Subcutaneous abdominal adipose tissue (tissue), 5 donors: ENCODE measurements at regions not wholly inside any gene's neighbourhood (a gene's known extent, or its start where the extent isn't known, plus 50 kb on each side); places are given as distances from the start of the nearest gene placed in this dataset.

Experiments used
- H3K27ac ChIP-seq: one replicate; pipeline ENCODE4 v1.7.0; 2013; ENCODE audit warnings: low read depth, mild to moderate bottlenecking, inconsistent platforms, low read length, moderate library complexity
- H3K27me3 ChIP-seq, 5 donors: one replicate each; pipeline ENCODE4 v1.7.0; 2013; ENCODE audit warnings: low read length in 5 of 5, inconsistent platforms in 1 of 5; ENCODE audit not compliant: control insufficient read depth in 5 of 5, insufficient read depth in 4 of 5
- H3K36me3 ChIP-seq, 5 donors: one replicate each; pipeline ENCODE4 v1.7.0; 2013; ENCODE audit warnings: low read length in 5 of 5; ENCODE audit not compliant: control insufficient read depth in 5 of 5, insufficient read depth in 5 of 5
- H3K4me1 ChIP-seq, 5 donors: one replicate each; pipeline ENCODE4 v1.7.0; 2013; ENCODE audit warnings: low read length in 5 of 5, mild to moderate bottlenecking in 3 of 5, moderate library complexity in 1 of 5; ENCODE audit not compliant: control insufficient read depth in 5 of 5, insufficient read depth in 5 of 5
- H3K4me3 ChIP-seq, 5 donors: one replicate each; pipeline ENCODE4 v1.7.0; 2013; ENCODE audit warnings: low read length in 5 of 5, low read depth in 1 of 5
- H3K9ac ChIP-seq, 5 donors: one replicate each; pipeline ENCODE4 v1.7.0; 2013; ENCODE audit warnings: low read length in 5 of 5, mild to moderate bottlenecking in 4 of 5, moderate library complexity in 3 of 5
- H3K9me3 ChIP-seq, 5 donors: one replicate each; pipeline ENCODE4 v1.7.0; 2013; ENCODE audit warnings: low read length in 5 of 5; ENCODE audit not compliant: control insufficient read depth in 5 of 5
- donor health status: healthy.
- donor health status: healthy.
- donor health status: healthy.
- donor health status: healthy.
- donor health status: healthy.

DNA sequence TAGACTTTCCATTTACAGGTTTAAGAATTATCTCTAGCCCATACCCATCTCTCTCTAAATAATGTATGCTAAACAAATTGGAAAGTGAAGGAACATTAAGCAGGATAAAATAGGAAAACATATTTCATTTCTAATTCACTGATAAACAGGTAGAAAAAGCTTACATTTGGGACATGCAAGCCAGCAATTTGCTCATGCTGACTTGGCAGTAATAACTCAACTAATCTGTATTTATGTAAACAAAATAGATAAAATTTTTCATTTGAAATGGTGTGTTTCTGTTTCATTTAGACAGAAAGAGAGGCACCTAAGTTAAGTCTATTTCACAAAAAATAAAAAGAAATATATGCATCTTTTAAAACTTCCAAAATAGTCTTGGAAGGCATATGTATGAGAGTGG, 877.3 kb upstream of the LRRTM1 start:
- H3K27me3 ChIP-seq, result no peaks in the 10 kb centered on the region
- no peaks in the 10 kb centered on the region for H3K4me1 ChIP-seq
- H3K9ac ChIP-seq, result no peak overlapping the region
- H3K36me3 ChIP-seq, result no peaks in the 10 kb centered on the region
- H3K4me3 ChIP-seq, result no peak overlapping the region
- H3K27ac ChIP-seq, result no peak overlapping the region
- H3K9me3 ChIP-seq, result peaks cover 0 to 2% (median 0%) of the 10 kb centered on the region in 5 donors

DNA sequence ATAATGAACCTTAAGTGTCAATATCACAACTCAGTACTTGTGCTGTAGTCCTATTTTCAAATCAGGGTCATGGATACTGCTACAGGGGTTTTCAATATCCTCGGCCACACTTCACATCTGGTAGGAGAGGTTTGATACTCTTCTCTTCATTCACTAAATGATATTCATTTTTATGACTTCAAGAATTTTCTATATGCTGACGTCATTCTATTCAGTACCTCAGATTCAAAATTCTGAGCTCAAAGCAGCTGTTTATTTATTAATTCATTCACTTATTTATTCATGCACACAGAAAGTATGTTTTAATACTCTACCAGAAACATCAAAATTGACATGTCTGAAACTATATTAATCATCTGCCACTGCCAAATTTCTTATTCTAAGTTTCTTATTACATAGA, 866.9 kb upstream of the LRRTM1 start:
- H3K9ac ChIP-seq, result no peak overlapping the region
- no peaks in the 10 kb centered on the region for H3K36me3 ChIP-seq
- H3K4me1 ChIP-seq, result no peaks in the 10 kb centered on the region
- H3K27ac ChIP-seq, result no peak overlapping the region
- H3K4me3 ChIP-seq, result no peak overlapping the region
- no peaks in the 10 kb centered on the region for H3K27me3 ChIP-seq
- peaks cover 0 to 2% (median 0%) of the 10 kb centered on the region in 5 donors for H3K9me3 ChIP-seq

DNA sequence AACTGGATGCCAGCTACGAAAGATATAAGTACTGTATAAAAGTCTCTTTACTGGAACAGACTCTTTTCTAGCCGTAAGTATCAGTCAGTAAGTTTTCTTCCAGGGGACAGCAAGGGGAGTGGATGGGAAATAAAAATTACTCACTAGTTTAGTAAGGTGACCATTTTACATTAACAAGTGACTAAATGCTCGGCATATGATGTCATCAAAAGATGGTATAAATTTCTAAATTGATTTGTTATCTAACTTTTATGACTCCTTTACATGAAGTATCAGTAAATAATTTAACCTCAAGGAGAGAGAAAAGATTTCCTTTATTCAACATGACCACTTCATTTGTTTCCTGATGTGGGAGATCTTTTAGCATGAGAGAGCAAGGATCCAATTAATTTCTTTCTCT, 859.0 kb upstream of the LRRTM1 start:
- Histone ChIP-seq H3K4me3 (no peak overlapping the region), H3K27me3 (no peaks in the 10 kb centered on the region), H3K9me3 (peaks cover 0 to 2% (median 0%) of the 10 kb centered on the region in 5 donors), H3K9ac (no peak overlapping the region), H3K4me1 (no peaks in the 10 kb centered on the region), H3K36me3 (no peaks in the 10 kb centered on the region), H3K27ac (no peak overlapping the region)

DNA sequence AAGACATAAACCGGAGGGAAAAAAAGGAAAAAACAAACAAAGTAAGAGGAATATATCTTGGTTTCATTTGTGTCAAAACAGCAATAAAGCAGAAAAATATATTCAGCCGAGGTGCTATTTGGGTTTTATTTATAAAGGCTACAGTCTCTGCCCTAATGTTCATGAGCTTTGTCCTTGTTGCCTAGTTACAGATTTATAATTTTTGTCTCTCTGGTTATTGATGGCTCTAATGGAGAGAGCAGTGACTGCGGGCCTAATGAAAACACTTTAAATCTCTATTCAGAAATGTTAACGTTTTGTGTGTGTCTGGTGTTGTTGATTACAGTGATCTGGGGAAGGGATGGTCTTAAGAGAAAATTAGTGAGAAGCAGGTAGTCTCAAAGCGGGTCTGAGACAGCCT, 854.0 kb upstream of the LRRTM1 start:
- H3K9ac ChIP-seq, result no peak overlapping the region
- no peak overlapping the region for H3K4me3 ChIP-seq
- H3K4me1 ChIP-seq, result no peaks in the 10 kb centered on the region
- no peaks in the 10 kb centered on the region for H3K27me3 ChIP-seq
- H3K27ac ChIP-seq, result no peak overlapping the region
- H3K9me3 ChIP-seq, result peaks cover 0 to 2% (median 0%) of the 10 kb centered on the region in 5 donors
- no peaks in the 10 kb centered on the region for H3K36me3 ChIP-seq

DNA sequence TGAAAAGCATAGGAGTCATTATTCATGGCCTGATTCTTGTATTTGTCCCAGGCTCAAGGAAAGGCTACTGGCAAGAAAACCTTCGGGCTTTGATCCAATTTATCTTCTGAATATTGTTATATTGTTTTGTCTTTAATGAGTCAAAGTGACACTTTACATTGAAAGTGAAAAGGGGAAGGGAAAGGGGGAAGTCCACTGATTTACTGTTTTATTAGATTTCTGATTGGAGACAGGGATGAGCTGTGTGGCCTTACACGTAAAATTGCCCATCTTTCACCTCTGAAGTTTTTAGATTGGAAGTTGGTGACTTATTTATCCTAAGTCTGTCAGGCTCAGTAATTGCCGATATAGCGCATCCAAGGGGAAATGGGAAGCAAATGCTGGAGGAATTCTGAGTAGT, 843.8 kb upstream of the LRRTM1 start:
- H3K4me1 ChIP-seq, result no peaks in the 10 kb centered on the region
- H3K27ac ChIP-seq, result no peak overlapping the region
- H3K4me3 ChIP-seq, result no peak overlapping the region
- peaks cover 0 to 4% (median 0%) of the 10 kb centered on the region in 5 donors for H3K9me3 ChIP-seq
- no peaks in the 10 kb centered on the region for H3K36me3 ChIP-seq
- no peaks in the 10 kb centered on the region for H3K27me3 ChIP-seq
- H3K9ac ChIP-seq, result no peak overlapping the region

DNA sequence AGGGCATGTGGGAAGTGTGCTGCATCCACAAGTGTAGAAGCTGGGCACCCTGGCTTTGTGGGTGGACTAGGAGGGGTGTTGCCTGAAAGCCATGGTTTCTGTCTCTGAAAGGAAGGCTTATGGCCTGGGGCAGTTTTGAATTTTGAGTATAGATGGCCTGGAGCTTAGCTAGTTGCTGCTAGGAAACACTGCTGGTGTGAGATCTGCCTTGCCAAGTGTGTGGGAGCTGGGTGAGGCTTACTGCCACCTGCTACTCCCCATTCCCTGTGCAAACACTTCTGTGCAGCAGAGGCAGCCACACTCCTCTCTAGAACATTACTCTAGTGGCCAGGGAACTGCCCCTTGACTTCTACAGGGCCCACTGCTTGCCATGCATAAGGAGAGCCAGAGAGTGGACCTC, 831.7 kb upstream of the LRRTM1 start:
- Histone ChIP-seq H3K27me3 (no peaks in the 10 kb centered on the region), H3K36me3 (no peaks in the 10 kb centered on the region), H3K4me1 (no peaks in the 10 kb centered on the region), H3K27ac (no peak overlapping the region), H3K9me3 (peaks cover 0 to 19% (median 6%) of the 10 kb centered on the region in 5 donors), H3K4me3 (no peak overlapping the region), H3K9ac (no peak overlapping the region)

DNA sequence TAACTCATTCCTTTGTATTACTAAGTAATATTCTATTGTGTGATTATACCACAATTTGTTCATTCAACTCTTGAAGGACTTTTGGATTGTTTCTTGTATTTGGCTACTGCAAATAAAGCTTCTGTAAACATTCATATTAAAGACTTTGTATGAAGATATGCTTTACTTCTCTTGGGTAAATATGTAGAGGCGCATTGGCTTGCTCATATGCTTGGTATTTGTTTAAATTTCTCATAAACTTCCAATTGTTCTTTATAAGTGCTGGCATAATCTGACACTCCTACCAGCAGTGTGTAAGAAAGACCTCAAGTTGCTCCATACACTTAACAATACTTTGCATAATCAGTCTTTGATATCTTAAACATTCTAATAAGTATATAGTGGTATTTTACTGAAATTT, 792.8 kb upstream of the LRRTM1 start:
- Histone ChIP-seq H3K27ac (no peak overlapping the region), H3K9me3 (no peaks in the 10 kb centered on the region), H3K27me3 (no peaks in the 10 kb centered on the region), H3K36me3 (no peaks in the 10 kb centered on the region), H3K9ac (no peak overlapping the region), H3K4me1 (no peaks in the 10 kb centered on the region), H3K4me3 (no peak overlapping the region)

DNA sequence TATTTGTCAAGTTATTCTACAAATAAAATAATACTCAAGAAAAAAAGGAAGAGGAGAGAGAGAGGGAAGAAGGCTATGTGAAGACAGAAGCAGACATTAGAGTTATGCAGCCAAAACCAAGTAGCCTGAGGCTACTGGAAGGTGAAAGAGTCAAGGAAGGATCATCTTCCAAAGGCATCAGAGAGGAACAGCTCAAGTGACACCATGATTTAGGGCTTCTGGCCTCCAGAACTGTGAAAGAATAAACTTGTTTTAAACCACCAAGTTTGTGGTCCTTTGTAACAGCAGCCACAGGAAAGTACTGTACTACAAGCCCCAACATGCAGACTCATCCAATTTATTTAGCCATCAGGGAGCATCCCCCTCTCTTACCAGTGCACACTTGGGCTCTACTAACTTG, 788.5 kb upstream of the LRRTM1 start:
- Histone ChIP-seq H3K4me3 (no peak overlapping the region), H3K36me3 (no peaks in the 10 kb centered on the region), H3K4me1 (no peaks in the 10 kb centered on the region), H3K27ac (no peak overlapping the region), H3K9me3 (no peaks in the 10 kb centered on the region), H3K9ac (no peak overlapping the region), H3K27me3 (no peaks in the 10 kb centered on the region)

DNA sequence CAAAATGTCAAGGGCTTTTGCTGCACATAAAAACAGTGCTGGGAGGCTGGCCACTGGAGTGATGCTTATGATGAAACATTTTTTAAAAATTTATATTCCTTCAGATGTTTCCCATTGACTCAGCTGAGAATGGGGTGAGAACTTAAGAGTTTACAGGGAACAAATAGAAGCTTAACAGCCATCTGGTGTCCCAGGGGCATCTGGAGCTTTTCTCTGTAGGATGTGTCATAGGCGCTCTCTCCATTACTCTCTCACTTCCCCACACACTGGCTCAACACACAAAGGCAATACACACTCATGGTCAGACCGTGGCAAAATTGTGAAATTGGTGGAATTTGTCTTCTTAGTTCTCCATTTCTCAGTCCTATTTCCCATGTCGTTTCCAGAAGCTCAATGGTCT, 783.1 kb upstream of the LRRTM1 start:
- H3K27ac ChIP-seq, result no peak overlapping the region
- H3K9me3 ChIP-seq, result no peaks in the 10 kb centered on the region
- H3K36me3 ChIP-seq, result no peaks in the 10 kb centered on the region
- no peaks in the 10 kb centered on the region for H3K27me3 ChIP-seq
- no peaks in the 10 kb centered on the region for H3K4me1 ChIP-seq
- no peak overlapping the region for H3K9ac ChIP-seq
- no peak overlapping the region for H3K4me3 ChIP-seq

DNA sequence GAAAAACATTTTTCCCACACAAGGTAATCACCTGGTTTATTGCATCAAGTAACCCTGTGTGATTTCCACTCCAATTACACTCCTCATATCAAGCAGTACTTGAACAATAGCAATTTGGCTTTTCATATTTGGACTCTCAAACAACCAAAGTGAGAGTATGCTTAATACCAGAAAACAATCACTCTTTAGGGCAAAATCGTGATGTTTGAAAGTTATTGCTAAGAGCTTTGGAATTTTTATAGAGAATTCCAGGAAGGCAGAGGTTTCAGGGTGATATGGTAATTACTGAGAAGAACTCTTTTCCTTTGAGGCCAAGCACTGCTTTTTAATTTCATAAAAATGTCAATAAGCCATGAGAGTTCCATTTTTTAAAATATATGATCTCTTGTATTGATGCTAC, 779.5 kb upstream of the LRRTM1 start:
- H3K27me3 ChIP-seq, result no peaks in the 10 kb centered on the region
- H3K27ac ChIP-seq, result no peak overlapping the region
- no peak overlapping the region for H3K9ac ChIP-seq
- H3K9me3 ChIP-seq, result no peaks in the 10 kb centered on the region
- H3K4me3 ChIP-seq, result no peak overlapping the region
- H3K4me1 ChIP-seq, result no peaks in the 10 kb centered on the region
- H3K36me3 ChIP-seq, result no peaks in the 10 kb centered on the region

DNA sequence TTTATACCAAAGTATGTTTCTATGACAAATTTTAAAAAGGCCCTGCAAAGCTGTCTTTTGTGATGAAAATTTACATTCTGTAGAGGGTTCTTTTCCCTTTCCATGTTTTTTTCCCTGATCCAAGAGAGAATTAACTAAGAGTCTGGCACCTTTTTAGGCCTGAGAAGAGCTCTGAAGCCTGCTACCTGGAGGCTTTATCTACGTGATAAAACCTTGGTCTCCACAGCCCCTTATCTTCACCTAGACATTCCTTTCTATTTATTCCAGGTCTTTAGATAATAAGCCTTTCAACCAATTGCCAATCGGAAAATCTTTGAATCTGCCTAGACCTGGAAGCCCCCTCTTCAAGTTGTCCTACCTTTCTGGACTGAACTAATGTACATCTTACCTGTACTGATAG, 774.1 kb upstream of the LRRTM1 start:
- H3K27me3 ChIP-seq, result no peaks in the 10 kb centered on the region
- H3K4me1 ChIP-seq, result no peaks in the 10 kb centered on the region
- no peak overlapping the region for H3K27ac ChIP-seq
- no peaks in the 10 kb centered on the region for H3K36me3 ChIP-seq
- no peak overlapping the region for H3K9ac ChIP-seq
- H3K4me3 ChIP-seq, result no peak overlapping the region
- no peaks in the 10 kb centered on the region for H3K9me3 ChIP-seq
